HEK293 (cell line): ENCODE measurements at regions not wholly inside any gene's neighbourhood (a gene's known extent, or its start where the extent isn't known, plus 50 kb on each side); places are given as distances from the start of the nearest gene placed in this dataset.

Experiments used
- CTCF ChIA-PET: fragments of 350-600 bp; formaldehyde crosslinking; extraction: SDS; loops from one replicate; lab custom pipeline; 2021; ENCODE audit warnings: antibody characterized with exemption; lab: Yijun Ruan, JAX
- POLR2A ChIA-PET: fragments of 300-600 bp; formaldehyde crosslinking; extraction: SDS; loops from one replicate; lab custom pipeline; 2020; ENCODE audit warnings: antibody characterized with exemption, inconsistent platforms; lab: Yijun Ruan, JAX
- H3K27ac ChIP-seq: fragments of 200-500 bp; sonication (Bioruptor generic); 2 replicates; pipeline ENCODE4 v1.5.1; 2014; ENCODE audit warnings: low read depth, low read length, control low read depth, inconsistent platforms; ENCODE audit errors: extremely low read depth
- H3K36me3 ChIP-seq, 2 experiments: fragments of 200-500 bp in 1 of 2; sonication (Bioruptor generic) in 1 of 2; 1 replicate in 1 of 2; 2 replicates in 1 of 2; pipeline ENCODE4 v1.5.1; 2014 to 2017; ENCODE audit warnings: inconsistent platforms in 2 of 2, low read length in 2 of 2; ENCODE audit not compliant: control insufficient read depth in 2 of 2, insufficient read depth in 1 of 2
- H3K4me1 ChIP-seq: fragments of 200-500 bp; sonication (Bioruptor generic); 2 replicates; pipeline ENCODE4 v1.5.1; 2014; ENCODE audit warnings: mild to moderate bottlenecking, low read length, inconsistent platforms; ENCODE audit not compliant: control insufficient read depth, insufficient read depth
- H3K4me3 ChIP-seq: 2 replicates; pipeline ENCODE4 v1.5.1; 2011; ENCODE audit warnings: low read depth, mild to moderate bottlenecking, control low read depth, low read length, moderate library complexity
- H3K9me3 ChIP-seq: fragments of 200-500 bp; sonication (Bioruptor generic); 2 replicates; pipeline ENCODE4 v1.5.1; 2014; ENCODE audit warnings: low read depth, low read length, inconsistent platforms; ENCODE audit not compliant: control insufficient read depth, insufficient read depth
- MEIS1 ChIP-seq: sonication (generic); formaldehyde crosslinking; IDR thresholded peaks from 2 replicates; pipeline ENCODE4 v1.8.1; 2022; ENCODE audit warnings: missing genetic modification reagents, mild to moderate bottlenecking, borderline replicate concordance
- PRDM6 ChIP-seq: fragments of 450-650 bp; formaldehyde crosslinking; IDR thresholded peaks from 2 replicates; pipeline ENCODE4 v1.5.1; 2017; ENCODE audit warnings: missing biosample characterization, missing genetic modification characterization
- SP7 ChIP-seq: fragments of 450-650 bp; formaldehyde crosslinking; IDR thresholded peaks from 2 replicates; pipeline ENCODE4 v1.5.1; 2016; ENCODE audit warnings: missing biosample characterization, missing genetic modification characterization
- YY2 ChIP-seq: fragments of 450-650 bp; formaldehyde crosslinking; IDR thresholded peaks from 2 replicates; pipeline ENCODE4 v1.5.1; 2016; ENCODE audit warnings: missing biosample characterization, missing genetic modification characterization
- ZBTB48 ChIP-seq: fragments of 450-650 bp; formaldehyde crosslinking; IDR thresholded peaks from 2 replicates; pipeline ENCODE4 v1.5.1; 2016; ENCODE audit warnings: missing biosample characterization, missing genetic modification characterization
- ZBTB8A ChIP-seq: fragments of 450-650 bp; formaldehyde crosslinking; IDR thresholded peaks from 2 replicates; pipeline ENCODE4 v1.5.1; 2016; ENCODE audit warnings: missing biosample characterization, missing genetic modification characterization
- ZFHX2 ChIP-seq: fragments of 450-650 bp; formaldehyde crosslinking; conservative IDR thresholded peaks from 2 replicates; pipeline ENCODE4 v1.5.1; 2016; ENCODE audit warnings: missing biosample characterization, missing genetic modification characterization
- ZFP37 ChIP-seq: fragments of 450-650 bp; formaldehyde crosslinking; IDR thresholded peaks from 2 replicates; pipeline ENCODE4 v1.5.1; 2016; ENCODE audit warnings: missing biosample characterization, missing genetic modification characterization
- ZNF146 ChIP-seq: fragments of 450-650 bp; formaldehyde crosslinking; IDR thresholded peaks from 2 replicates; pipeline ENCODE4 v1.5.1; 2016; ENCODE audit warnings: missing biosample characterization, missing genetic modification characterization
- ZNF211 ChIP-seq: fragments of 450-650 bp; formaldehyde crosslinking; IDR thresholded peaks from 2 replicates; pipeline ENCODE4 v1.5.1; 2016; ENCODE audit warnings: low read depth, missing biosample characterization, missing genetic modification characterization
- ZNF24 ChIP-seq: fragments of 450-650 bp; formaldehyde crosslinking; IDR thresholded peaks from 2 replicates; pipeline ENCODE4 v1.5.1; 2016; ENCODE audit warnings: missing biosample characterization, missing genetic modification characterization
- ZNF311 ChIP-seq: fragments of 450-650 bp; formaldehyde crosslinking; IDR thresholded peaks from 2 replicates; pipeline ENCODE4 v1.5.1; 2017; ENCODE audit warnings: missing biosample characterization, missing genetic modification characterization, borderline replicate concordance
- ZNF324 ChIP-seq: fragments of 450-650 bp; formaldehyde crosslinking; IDR thresholded peaks from 2 replicates; pipeline ENCODE4 v1.5.1; 2016; ENCODE audit warnings: missing biosample characterization, missing genetic modification characterization
- ZNF350 ChIP-seq: fragments of 450-650 bp; formaldehyde crosslinking; IDR thresholded peaks from 2 replicates; pipeline ENCODE4 v1.5.0; 2017; ENCODE audit warnings: missing biosample characterization, mild to moderate bottlenecking, missing genetic modification characterization
- ZNF354C ChIP-seq: fragments of 450-650 bp; formaldehyde crosslinking; IDR thresholded peaks from 2 replicates; pipeline ENCODE4 v1.5.1; 2016; ENCODE audit warnings: missing biosample characterization, missing genetic modification characterization, low read depth, borderline replicate concordance
- ZNF548 ChIP-seq: fragments of 450-650 bp; formaldehyde crosslinking; IDR thresholded peaks from 2 replicates; pipeline ENCODE4 v1.5.1; 2016; ENCODE audit warnings: missing biosample characterization, missing genetic modification characterization
- ZNF571 ChIP-seq: fragments of 450-650 bp; formaldehyde crosslinking; IDR thresholded peaks from 2 replicates; pipeline ENCODE4 v1.5.0; 2017; ENCODE audit warnings: missing biosample characterization, missing genetic modification characterization
- ZNF768 ChIP-seq: fragments of 450-650 bp; formaldehyde crosslinking; IDR thresholded peaks from 2 replicates; pipeline ENCODE4 v1.5.1; 2018; ENCODE audit warnings: missing biosample characterization, mild to moderate bottlenecking, missing genetic modification characterization
- ZNF843 ChIP-seq: fragments of 450-650 bp; formaldehyde crosslinking; IDR thresholded peaks from 2 replicates; pipeline ENCODE4 v1.5.1; 2016; ENCODE audit warnings: missing biosample characterization, missing genetic modification characterization
- ZXDB ChIP-seq: fragments of 450-650 bp; formaldehyde crosslinking; IDR thresholded peaks from 2 replicates; pipeline ENCODE4 v1.5.1; 2016; ENCODE audit warnings: missing biosample characterization, missing genetic modification characterization
- TF ChIP-seq, protein P1 (sequence below): fragments of 450-650 bp; formaldehyde crosslinking; IDR thresholded peaks from 2 replicates; pipeline ENCODE4 v1.5.1; 2016; ENCODE audit warnings: missing biosample characterization, missing genetic modification characterization
- TF ChIP-seq, protein P2 (sequence below): fragments of 450-650 bp; formaldehyde crosslinking; IDR thresholded peaks from 2 replicates; pipeline ENCODE4 v1.5.1; 2016; ENCODE audit warnings: missing biosample characterization, missing genetic modification characterization, borderline replicate concordance

- ChIA-PET CTCF (no interaction called here), POLR2A (no interaction called here)
- Histone ChIP-seq H3K9me3 (no peaks in the 10 kb centered on the region), H3K4me1 (no peaks in the 10 kb centered on the region), H3K27ac (no peak overlapping the region), H3K4me3 (no peak overlapping the region), H3K36me3 (no peaks in the 10 kb centered on the region)
- TF ChIP-seq ZNF211 (tag by site-specific recombination) (no peak), ZBTB48 (no peak), ZNF768 (tag by site-specific recombination) (no peak), ZXDB (no peak), SP7 (tag by site-specific recombination) (no peak)
Observed at GRCh38 chr5:110965773-110966581, 105.5 kb upstream of the TSLP start.

GRCh38 chr5:110968246-110969005 is 103.1 kb upstream of the TSLP start:
- TF ChIP-seq ZNF311 (no peak), ZNF24 (no peak), ZFHX2 (tag by site-specific recombination) (no peak), YY2 (tag by site-specific recombination) (no peak), PRDM6 (tag by site-specific recombination) (no peak), MEIS1 (CRISPR knock-in tag) (no peak), ZBTB8A (tag by site-specific recombination) (no peak), ZNF843 (tag by site-specific recombination) (no peak), ZNF324 (tag by site-specific recombination) (no peak), ZNF146 (tag by site-specific recombination) (no peak), ZNF571 (tag by site-specific recombination) (no peak), ZFP37 (tag by site-specific recombination) (no peak), ZNF548 (no peak), ZNF350 (tag by site-specific recombination) (no peak), ZNF354C (tag by site-specific recombination) (no peak)
- TF ChIP-seq, protein P1, sequence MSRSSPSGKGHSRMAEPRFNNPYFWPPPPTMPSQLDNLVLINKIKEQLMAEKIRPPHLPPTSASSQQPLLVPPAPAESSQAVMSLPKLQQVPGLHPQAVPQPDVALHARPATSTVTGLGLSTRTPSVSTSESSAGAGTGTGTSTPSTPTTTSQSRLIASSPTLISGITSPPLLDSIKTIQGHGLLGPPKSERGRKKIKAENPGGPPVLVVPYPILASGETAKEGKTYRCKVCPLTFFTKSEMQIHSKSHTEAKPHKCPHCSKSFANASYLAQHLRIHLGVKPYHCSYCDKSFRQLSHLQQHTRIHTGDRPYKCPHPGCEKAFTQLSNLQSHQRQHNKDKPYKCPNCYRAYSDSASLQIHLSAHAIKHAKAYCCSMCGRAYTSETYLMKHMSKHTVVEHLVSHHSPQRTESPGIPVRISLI (tag by site-specific recombination), result no peak
- TF ChIP-seq, protein P2, sequence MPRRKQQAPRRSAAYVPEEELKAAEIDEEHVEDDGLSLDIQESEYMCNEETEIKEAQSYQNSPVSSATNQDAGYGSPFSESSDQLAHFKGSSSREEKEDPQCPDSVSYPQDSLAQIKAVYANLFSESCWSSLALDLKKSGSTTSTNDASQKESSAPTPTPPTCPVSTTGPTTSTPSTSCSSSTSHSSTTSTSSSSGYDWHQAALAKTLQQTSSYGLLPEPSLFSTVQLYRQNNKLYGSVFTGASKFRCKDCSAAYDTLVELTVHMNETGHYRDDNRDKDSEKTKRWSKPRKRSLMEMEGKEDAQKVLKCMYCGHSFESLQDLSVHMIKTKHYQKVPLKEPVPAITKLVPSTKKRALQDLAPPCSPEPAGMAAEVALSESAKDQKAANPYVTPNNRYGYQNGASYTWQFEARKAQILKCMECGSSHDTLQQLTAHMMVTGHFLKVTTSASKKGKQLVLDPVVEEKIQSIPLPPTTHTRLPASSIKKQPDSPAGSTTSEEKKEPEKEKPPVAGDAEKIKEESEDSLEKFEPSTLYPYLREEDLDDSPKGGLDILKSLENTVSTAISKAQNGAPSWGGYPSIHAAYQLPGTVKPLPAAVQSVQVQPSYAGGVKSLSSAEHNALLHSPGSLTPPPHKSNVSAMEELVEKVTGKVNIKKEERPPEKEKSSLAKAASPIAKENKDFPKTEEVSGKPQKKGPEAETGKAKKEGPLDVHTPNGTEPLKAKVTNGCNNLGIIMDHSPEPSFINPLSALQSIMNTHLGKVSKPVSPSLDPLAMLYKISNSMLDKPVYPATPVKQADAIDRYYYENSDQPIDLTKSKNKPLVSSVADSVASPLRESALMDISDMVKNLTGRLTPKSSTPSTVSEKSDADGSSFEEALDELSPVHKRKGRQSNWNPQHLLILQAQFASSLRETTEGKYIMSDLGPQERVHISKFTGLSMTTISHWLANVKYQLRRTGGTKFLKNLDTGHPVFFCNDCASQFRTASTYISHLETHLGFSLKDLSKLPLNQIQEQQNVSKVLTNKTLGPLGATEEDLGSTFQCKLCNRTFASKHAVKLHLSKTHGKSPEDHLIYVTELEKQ (tag by site-specific recombination), result no peak
- Histone ChIP-seq H3K36me3 (no peaks in the 10 kb centered on the region), H3K9me3 (no peaks in the 10 kb centered on the region), H3K4me1 (no peaks in the 10 kb centered on the region), H3K27ac (no peak overlapping the region), H3K4me3 (no peak overlapping the region)
- ChIA-PET POLR2A (no interaction called here), CTCF (no interaction called here)
